ENCODE measurements at regions not wholly inside any gene's neighbourhood (a gene's known extent, or its start where the extent isn't known, plus 50 kb on each side); places are given as distances from the start of the nearest gene placed in this dataset.

DNA sequence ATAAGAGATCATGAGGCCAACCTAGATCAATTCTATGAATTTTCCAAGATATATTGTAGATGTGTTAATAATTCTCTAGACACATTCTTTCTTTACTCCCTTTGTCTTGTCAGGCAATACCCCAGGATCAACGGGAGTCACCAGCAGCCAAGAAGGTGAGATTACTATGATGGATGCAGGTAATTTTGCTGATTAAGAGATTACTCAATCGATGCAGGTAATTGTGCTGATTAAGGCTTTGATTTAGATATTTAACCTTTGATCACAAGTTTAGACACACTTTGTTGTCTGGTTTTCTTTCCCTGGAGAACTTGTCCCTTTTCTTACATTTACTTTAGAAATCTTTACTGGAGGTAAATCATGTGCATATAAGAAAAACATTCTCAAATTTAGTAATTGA, 134.3 kb upstream of the CNTN1 start:
- no peak for DNase-seq

DNA sequence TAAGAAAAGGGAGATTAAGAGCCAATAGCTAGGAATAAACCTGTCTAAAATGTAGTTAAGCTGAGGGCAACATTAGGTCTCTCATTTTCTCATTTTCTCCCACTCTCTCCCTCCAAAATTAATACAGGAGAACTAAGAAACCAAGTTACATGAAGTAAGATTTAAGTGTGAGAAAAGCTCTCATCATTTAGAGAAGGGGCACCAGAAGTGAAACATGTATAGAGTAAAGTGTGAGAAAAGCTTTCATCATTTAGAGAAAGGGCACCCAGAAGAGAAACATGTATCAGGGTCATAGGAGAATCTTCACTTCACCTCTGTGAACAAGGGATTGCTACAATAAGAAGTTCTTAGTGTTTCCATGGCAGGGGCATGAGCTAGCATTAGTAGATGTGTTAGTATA, 132.4 kb upstream of the CNTN1 start:
- DNase-seq = no peak

DNA sequence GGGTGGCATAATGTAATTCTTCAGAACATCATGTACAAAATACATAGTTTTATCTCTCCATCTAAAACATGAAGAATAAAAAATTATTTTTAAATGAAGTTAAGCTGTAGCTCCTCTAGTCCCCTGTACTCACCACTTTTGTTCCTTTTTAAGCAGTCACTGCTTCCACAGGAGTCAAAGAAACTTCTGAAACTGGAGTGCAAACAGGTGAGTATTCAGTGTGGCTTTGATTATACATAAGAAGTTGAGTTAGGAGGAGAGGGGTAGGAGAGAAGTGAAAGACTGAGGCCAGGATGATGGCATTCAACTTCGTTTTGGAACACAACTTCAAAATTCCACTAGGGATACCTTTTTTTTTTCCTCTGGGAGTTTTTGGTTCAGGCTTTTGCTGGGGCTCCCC, 131.4 kb upstream of the CNTN1 start:
- no peak for DNase-seq

- DNase-seq = no peak
Measured at GRCh38 chr12:40561395-40561966, 130.8 kb upstream of the CNTN1 start.

DNA sequence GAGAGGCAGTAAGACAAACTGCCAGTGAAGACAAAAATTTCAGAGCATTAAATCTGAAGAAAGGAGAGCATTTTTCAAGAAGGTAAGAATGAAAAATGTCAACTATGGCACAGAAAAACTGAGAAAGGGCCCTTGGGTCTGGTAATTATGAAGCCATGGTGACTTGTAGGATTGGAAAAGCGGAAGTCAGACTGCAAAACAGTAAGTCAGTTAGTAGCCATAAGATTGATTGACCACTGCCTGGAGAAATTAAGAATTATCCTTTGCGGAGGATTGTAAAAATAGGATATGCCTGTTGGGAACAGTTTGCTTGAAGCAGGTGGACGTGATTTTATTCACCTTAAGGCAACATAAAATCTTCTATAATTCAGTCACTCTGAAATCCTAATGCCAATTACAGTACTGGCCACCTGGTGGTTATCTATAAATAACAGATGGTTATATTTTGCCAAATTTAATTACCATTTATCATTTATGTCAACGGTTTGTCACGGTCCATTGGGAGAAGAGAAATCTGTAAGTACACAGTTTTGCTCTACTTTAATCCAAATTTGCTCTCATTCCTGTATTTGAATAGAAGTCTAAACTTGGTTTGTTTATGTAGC, 127.1 kb upstream of the CNTN1 start:
- no peak for DNase-seq

GRCh38 chr12:40566271-40566670, 126.0 kb upstream of the CNTN1 start:
- no peak for DNase-seq

DNA sequence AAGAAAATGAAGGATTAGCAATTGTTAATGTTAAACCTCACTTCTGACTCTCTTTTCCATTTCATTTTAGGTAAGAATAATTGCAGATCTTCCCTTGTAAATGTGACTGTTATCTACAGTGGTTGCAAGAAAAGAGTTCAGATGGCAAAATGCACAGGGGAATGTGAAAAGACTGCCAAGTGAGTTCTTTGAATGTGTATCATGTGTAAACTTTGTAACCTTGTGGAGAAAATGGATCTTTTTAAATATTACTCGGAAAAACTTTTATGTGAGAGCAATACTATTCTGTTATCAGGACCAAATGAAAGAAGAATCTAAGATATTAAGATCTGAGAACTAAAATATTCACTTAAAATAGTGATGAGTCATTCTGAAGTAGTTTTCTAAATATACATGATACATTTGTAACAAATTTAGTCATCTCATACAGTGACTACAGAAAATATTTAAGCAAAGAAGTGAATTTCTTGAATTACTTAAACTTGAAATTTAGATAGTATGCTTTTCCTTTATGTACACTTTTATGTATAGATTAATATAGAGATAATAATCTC, 122.5 kb upstream of the CNTN1 start:
- no peak for DNase-seq

GRCh38 chr12:40573024-40573423, 119.2 kb upstream of the CNTN1 start:
- no peak for DNase-seq

- DNase-seq = no peak
Measured at GRCh38 chr12:40575987-40576386, 116.3 kb upstream of the CNTN1 start.

GRCh38 chr12:40577834-40578233, 114.4 kb upstream of the CNTN1 start:
- no peak for DNase-seq

GRCh38 chr12:40579687-40580086, 112.6 kb upstream of the CNTN1 start:
- no peak for DNase-seq

- no peak for DNase-seq
Measured at GRCh38 chr12:40580346-40580745, 111.9 kb upstream of the CNTN1 start.

DNA sequence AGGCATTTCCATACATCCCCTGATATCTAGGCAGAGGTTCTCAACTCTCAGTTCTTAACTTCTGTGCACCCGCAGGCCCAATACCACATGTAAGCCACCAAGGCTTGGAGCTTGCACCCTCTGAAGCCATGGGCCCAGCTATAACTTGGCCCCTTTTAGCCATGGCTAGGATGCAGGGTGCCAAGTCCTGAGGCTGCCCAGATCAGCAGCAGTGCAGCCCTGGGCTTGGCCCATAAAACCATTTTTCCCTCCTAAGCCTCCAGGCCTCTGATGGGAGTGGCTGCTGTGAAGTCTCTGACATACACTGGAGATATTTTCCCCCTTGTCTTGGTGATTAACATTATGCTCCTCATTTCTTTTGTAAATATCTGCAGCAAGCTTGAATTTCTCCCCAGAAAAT, 110.3 kb upstream of the CNTN1 start:
- DNase-seq = no peak

DNA sequence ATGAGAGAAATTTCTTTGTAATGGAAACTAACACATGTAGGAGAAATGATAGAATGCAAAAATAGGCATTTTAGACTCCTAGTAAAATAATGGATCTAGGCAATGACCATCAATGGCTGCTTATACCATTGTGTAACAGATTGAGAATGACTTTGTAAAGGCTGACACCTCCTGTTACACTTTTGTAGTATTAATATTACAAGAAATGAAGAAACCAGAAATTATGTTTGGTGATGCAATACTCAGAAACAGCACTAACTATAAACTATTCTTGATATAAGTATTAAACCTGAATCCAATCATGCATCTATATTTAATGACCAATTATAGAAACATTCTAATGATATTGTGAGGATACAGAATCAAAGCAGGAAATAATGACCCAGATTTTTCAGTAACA, 108.5 kb upstream of the CNTN1 start:
- no peak for DNase-seq

DNA sequence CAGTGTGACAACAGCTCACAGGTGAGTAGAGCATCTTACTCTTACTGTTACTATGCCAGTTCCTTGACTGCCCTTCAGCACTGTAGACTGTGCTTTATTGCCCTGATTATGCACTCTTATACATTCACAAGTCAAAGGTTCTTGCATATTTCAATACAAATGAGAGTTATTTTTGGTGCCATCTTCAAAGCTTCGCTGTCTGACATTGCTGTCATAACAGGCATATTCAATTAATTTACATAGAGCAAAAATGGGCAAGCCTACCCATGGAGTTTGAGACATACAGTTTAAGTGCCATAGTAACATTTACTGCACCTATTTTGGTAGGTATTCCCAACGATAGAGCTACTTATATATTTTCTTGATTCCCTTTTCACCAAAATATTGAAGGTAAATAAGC, 107.5 kb upstream of the CNTN1 start:
- DNase-seq = no peak

- no peak for DNase-seq
Measured at GRCh38 chr12:40586823-40587222, 105.4 kb upstream of the CNTN1 start.

GRCh38 chr12:40587421-40587820, 104.8 kb upstream of the CNTN1 start:
- DNase-seq = no peak

GRCh38 chr12:40587970-40588369, 104.3 kb upstream of the CNTN1 start:
- DNase-seq = no peak

GRCh38 chr12:40597133-40597532, 95.1 kb upstream of the CNTN1 start:
- no peak for DNase-seq

DNA sequence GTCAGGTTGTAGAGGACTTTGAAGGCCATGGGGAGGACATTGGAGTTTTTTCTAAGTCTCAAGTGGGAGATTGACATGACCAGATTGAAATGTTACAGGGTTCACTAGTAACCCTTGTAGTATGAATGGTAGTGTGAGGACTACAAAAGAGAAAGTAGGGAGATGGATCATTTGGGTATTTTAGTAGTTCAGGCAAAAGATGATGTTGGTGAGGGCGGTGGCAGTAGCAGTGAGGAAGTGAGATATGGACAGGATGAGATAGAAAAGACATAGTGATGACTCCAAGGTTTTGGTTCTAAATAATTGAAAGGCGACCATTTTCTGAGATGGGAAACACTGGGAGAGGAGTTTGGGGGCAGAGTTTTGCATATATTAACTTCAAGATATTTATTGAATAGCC, 94.2 kb upstream of the CNTN1 start:
- no peak for DNase-seq

- no peak for DNase-seq
Measured at GRCh38 chr12:40602562-40602961, 89.7 kb upstream of the CNTN1 start.

DNA sequence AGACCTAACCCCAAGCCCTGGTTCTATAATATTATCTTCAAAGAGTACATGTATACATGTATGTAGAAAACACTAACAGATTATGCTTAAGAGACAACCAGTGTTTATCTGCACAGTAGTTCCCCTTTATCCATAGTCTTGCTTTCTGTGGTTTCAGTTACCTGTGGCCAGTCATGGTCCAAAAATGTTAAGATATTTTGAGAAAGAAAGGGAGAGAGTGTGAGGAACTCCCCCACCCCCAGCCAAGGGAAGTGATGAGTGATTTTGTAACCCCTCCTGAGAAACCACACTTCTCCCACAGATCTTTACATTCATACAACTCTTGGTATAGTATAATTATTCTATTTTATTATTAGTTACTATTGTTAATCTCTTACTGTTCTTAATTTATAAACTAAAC, 77.3 kb upstream of the CNTN1 start:
- DNase-seq = no peak

DNA sequence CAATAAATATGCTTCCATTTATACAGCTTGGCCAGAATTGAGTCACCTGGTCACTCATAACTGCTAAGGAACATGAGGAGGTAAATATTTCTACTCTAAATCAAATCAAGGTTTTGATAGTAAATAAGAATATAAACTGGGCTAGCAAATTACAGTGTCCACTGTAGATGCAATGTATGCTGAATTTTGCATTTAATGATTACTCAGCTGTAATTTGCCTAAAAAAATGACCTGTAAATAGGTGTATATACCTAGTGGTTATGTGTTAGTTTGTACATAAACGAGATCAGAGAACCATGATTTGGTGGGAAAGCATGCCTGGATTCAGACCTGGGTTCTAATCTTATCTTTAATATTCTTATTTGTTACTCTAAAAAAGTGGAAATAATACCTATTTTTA, 76.6 kb upstream of the CNTN1 start:
- no peak for DNase-seq

- no peak for DNase-seq
Measured at GRCh38 chr12:40616383-40616915, 75.8 kb upstream of the CNTN1 start.

DNA sequence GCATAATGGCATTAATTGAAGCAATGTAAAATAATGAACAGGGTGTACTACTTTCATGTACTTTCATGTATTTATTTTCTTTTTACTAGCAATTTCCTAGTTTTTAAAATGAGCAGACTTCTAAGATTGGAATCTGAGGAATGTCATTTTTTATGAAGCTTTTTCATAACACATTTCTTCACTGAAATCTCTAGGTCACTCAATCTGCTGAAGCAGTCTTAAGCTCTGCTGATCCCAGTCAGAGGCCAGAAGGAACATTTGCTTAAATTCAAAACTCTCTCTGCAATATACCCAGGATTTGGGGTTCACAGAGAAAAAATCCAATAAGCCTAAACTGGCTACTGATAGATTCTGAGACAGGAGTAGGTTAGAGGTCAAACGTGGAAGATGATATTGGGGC, 73.6 kb upstream of the CNTN1 start:
- DNase-seq = no peak

Measured in T1000 (cell line).